ENCODE measurements at regions not wholly inside any gene's neighbourhood (a gene's known extent, or its start where the extent isn't known, plus 50 kb on each side); places are given as distances from the start of the nearest gene placed in this dataset.

GRCh38 chr10:3331690-3332230, 159.2 kb upstream of the PITRM1 start:
- H3K4me1 Mint-ChIP-seq: peaks cover 31% of the 10 kb centered on the region
- Histone ChIP-seq H3K4me1 (peaks cover 33% of the 10 kb centered on the region), H3F3A (ENCODE audit: low read depth) (peaks cover 15% of the 10 kb centered on the region), H3K79me2 (ENCODE audit: low read depth) (no peaks in the 10 kb centered on the region), H3K27ac (no peak overlapping the region), H3K4me2 (no peak overlapping the region), H2AFZ (replicated peaks) (no peak overlapping the region), H3K36me3 (no peaks in the 10 kb centered on the region), H4K20me1 (ENCODE audit: low read depth) (no peaks in the 10 kb centered on the region), H3K9ac (no peak overlapping the region), H3K9me3 (ENCODE audit: low read depth) (no peaks in the 10 kb centered on the region), H3K4me3 (no peak overlapping the region), H3K27me3 (no peaks in the 10 kb centered on the region)
- H3K4me3 Mint-ChIP-seq: no peak overlapping the region
- H3K9me3 Mint-ChIP-seq: peaks cover 3% of the 10 kb centered on the region
- H3K27ac Mint-ChIP-seq: no peak overlapping the region
- H3K27me3 Mint-ChIP-seq (ENCODE audit: insufficient read depth, low read depth): no peaks in the 10 kb centered on the region
- H3K36me3 Mint-ChIP-seq: no peaks in the 10 kb centered on the region
- no peak for DNase-seq (ENCODE audit: low spot score)
- TF ChIP-seq EZH2 (IDR thresholded peaks at IDR 0.05): no peak
- TF ChIP-seq EZH2phosphoT487 (IDR thresholded peaks at IDR 0.05): no peak
- TF ChIP-seq, protein P1, sequence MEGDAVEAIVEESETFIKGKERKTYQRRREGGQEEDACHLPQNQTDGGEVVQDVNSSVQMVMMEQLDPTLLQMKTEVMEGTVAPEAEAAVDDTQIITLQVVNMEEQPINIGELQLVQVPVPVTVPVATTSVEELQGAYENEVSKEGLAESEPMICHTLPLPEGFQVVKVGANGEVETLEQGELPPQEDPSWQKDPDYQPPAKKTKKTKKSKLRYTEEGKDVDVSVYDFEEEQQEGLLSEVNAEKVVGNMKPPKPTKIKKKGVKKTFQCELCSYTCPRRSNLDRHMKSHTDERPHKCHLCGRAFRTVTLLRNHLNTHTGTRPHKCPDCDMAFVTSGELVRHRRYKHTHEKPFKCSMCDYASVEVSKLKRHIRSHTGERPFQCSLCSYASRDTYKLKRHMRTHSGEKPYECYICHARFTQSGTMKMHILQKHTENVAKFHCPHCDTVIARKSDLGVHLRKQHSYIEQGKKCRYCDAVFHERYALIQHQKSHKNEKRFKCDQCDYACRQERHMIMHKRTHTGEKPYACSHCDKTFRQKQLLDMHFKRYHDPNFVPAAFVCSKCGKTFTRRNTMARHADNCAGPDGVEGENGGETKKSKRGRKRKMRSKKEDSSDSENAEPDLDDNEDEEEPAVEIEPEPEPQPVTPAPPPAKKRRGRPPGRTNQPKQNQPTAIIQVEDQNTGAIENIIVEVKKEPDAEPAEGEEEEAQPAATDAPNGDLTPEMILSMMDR (IDR thresholded peaks at IDR 0.05): no peak

DNA sequence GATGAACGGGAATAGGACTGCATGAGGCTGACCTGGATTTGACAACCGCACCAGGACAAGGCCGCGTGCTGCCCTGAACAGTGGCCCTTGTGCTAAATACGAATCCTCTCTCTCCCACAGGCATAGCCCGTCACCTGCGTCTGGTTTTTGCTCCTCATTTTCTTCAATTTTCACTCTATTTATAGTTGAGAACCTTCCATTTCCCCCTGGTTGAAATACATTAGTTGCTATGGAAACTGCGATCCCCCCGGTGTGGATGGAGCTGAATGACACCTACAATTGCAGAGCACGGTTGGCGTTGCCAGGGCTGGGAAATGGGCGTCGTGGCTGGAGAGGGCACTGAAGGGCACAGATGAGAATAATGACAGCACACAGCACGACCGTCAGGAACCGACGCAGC, 158.6 kb upstream of the PITRM1 start:
- no peak overlapping the region for H3K9ac ChIP-seq
- TF ChIP-seq EZH2phosphoT487 (IDR thresholded peaks at IDR 0.05) (no peak), EZH2 (IDR thresholded peaks at IDR 0.05) (no peak)
- TF ChIP-seq, protein P1 (IDR thresholded peaks at IDR 0.05): no peak
- H3K27ac ChIP-seq: no peak overlapping the region
- Mint-ChIP-seq H3K4me3 (no peak overlapping the region), H3K27me3 (ENCODE audit: insufficient read depth, low read depth) (peaks cover 2% of the 10 kb centered on the region), H3K9me3 (peaks cover 3% of the 10 kb centered on the region), H3K4me1 (peaks cover 33% of the 10 kb centered on the region), H3K27ac (no peak overlapping the region), H3K36me3 (no peaks in the 10 kb centered on the region)
- no peaks in the 10 kb centered on the region for H3K36me3 ChIP-seq
- no peaks in the 10 kb centered on the region for H3K27me3 ChIP-seq
- H3K4me1 ChIP-seq: peaks cover 27% of the 10 kb centered on the region
- no peak overlapping the region for H3K4me3 ChIP-seq
- no peaks in the 10 kb centered on the region for H4K20me1 ChIP-seq (ENCODE audit: low read depth)
- DNase-seq (ENCODE audit: low spot score): no peak
- no peak overlapping the region for H3K4me2 ChIP-seq
- peaks cover 15% of the 10 kb centered on the region for H3F3A ChIP-seq (ENCODE audit: low read depth)
- H2AFZ ChIP-seq (replicated peaks): no peak overlapping the region
- H3K9me3 ChIP-seq (ENCODE audit: low read depth): no peaks in the 10 kb centered on the region
- no peaks in the 10 kb centered on the region for H3K79me2 ChIP-seq (ENCODE audit: low read depth)

GRCh38 chr10:3330663-3331062, 158.1 kb upstream of the PITRM1 start:
- H3K79me2 ChIP-seq (ENCODE audit: low read depth): no peaks in the 10 kb centered on the region
- no peak overlapping the region for H2AFZ ChIP-seq (replicated peaks)
- Mint-ChIP-seq H3K9me3 (peaks cover 3% of the 10 kb centered on the region), H3K27me3 (ENCODE audit: insufficient read depth, low read depth) (peaks cover 2% of the 10 kb centered on the region), H3K27ac (peak overlapping the region; percentile 26), H3K36me3 (no peaks in the 10 kb centered on the region), H3K4me1 (peaks cover 31% of the 10 kb centered on the region), H3K4me3 (no peak overlapping the region)
- H3K27me3 ChIP-seq: no peaks in the 10 kb centered on the region
- no peak for DNase-seq (ENCODE audit: low spot score)
- no peak overlapping the region for H3K4me3 ChIP-seq
- H4K20me1 ChIP-seq (ENCODE audit: low read depth): no peaks in the 10 kb centered on the region
- peaks cover 24% of the 10 kb centered on the region for H3K4me1 ChIP-seq
- H3K9ac ChIP-seq: no peak overlapping the region
- H3K36me3 ChIP-seq: no peaks in the 10 kb centered on the region
- H3K4me2 ChIP-seq: peak overlapping the region; percentile 1
- H3K27ac ChIP-seq: no peak overlapping the region
- no peak for TF ChIP-seq EZH2 (IDR thresholded peaks at IDR 0.05)
- TF ChIP-seq, protein P1 (IDR thresholded peaks at IDR 0.05): no peak
- no peak for TF ChIP-seq EZH2phosphoT487 (IDR thresholded peaks at IDR 0.05)
- H3F3A ChIP-seq (ENCODE audit: low read depth): peaks cover 15% of the 10 kb centered on the region
- no peaks in the 10 kb centered on the region for H3K9me3 ChIP-seq (ENCODE audit: low read depth)

Measured in neural progenitor cell (in vitro differentiated cells).